Endometrium (tissue), 2 donors: ENCODE measurements at regions not wholly inside any gene's neighbourhood (a gene's known extent, or its start where the extent isn't known, plus 50 kb on each side); places are given as distances from the start of the nearest gene placed in this dataset.

ENCODE experiments used
- FAIRE-seq: peaks from 2 replicates; lab custom pipeline; 2012; peaks lifted over from hg19 to GRCh38; lab: Jason Lieb, UNC
- donor health status: control.
- donor health status: control.

GRCh38 chr10:58932577-58933314 lies 243.7 kb upstream of the PHYHIPL start:
- FAIRE-seq = no peak

- no peak for FAIRE-seq
Observed at GRCh38 chr10:58936364-58936763, 240.1 kb upstream of the PHYHIPL start.

- no peak for FAIRE-seq
Observed at GRCh38 chr10:58937423-58937822, 239.0 kb upstream of the PHYHIPL start.

GRCh38 chr10:58942724-58943123 lies 233.7 kb upstream of the PHYHIPL start:
- no peak for FAIRE-seq

GRCh38 chr10:58943256-58943890 lies 233.1 kb upstream of the PHYHIPL start:
- FAIRE-seq = no peak

- FAIRE-seq = no peak
Observed at GRCh38 chr10:58943960-58944359, 232.5 kb upstream of the PHYHIPL start.

GRCh38 chr10:58948303-58948702 lies 228.1 kb upstream of the PHYHIPL start:
- FAIRE-seq = no peak

- no peak for FAIRE-seq
Observed at GRCh38 chr10:58950618-58951017, 225.8 kb upstream of the PHYHIPL start.

- FAIRE-seq = no peak
Observed at GRCh38 chr10:58951087-58951486, 225.4 kb upstream of the PHYHIPL start.

GRCh38 chr10:58951746-58952145 lies 224.7 kb upstream of the PHYHIPL start:
- peak; percentile 69 for FAIRE-seq

- FAIRE-seq = no peak
Observed at GRCh38 chr10:58952162-58952601, 224.3 kb upstream of the PHYHIPL start.

GRCh38 chr10:58952747-58953466 lies 223.5 kb upstream of the PHYHIPL start:
- FAIRE-seq = peak; percentile 91

- no peak for FAIRE-seq
Observed at GRCh38 chr10:58954178-58954577, 222.3 kb upstream of the PHYHIPL start.

- FAIRE-seq = no peak
Observed at GRCh38 chr10:58955615-58956014, 220.8 kb upstream of the PHYHIPL start.

GRCh38 chr10:58956926-58957325 lies 219.5 kb upstream of the PHYHIPL start:
- no peak for FAIRE-seq

GRCh38 chr10:58957517-58957916 lies 218.9 kb upstream of the PHYHIPL start:
- no peak for FAIRE-seq

GRCh38 chr10:58963101-58963534 lies 213.3 kb upstream of the PHYHIPL start:
- no peak for FAIRE-seq

GRCh38 chr10:58963723-58964124 lies 212.7 kb upstream of the PHYHIPL start:
- FAIRE-seq = no peak

- FAIRE-seq = no peak
Observed at GRCh38 chr10:58965855-58966254, 210.6 kb upstream of the PHYHIPL start.

GRCh38 chr10:58967551-58968388 lies 208.7 kb upstream of the PHYHIPL start:
- no peak for FAIRE-seq

GRCh38 chr10:58968389-58968755 lies 208.1 kb upstream of the PHYHIPL start:
- FAIRE-seq = no peak

- FAIRE-seq = no peak
Observed at GRCh38 chr10:58969576-58969975, 206.9 kb upstream of the PHYHIPL start.
